ENCODE measurements at regions not wholly inside any gene's neighbourhood (a gene's known extent, or its start where the extent isn't known, plus 50 kb on each side); places are given as distances from the start of the nearest gene placed in this dataset.

- no peak overlapping the region for H3K56ac ChIP-seq (ENCODE audit: insufficient read length, low read depth, low read length)
- no peak overlapping the region for H3K4me3 Mint-ChIP-seq
- H3K4me1 Mint-ChIP-seq, result no peaks in the 10 kb centered on the region
- H3K4me2 ChIP-seq (ENCODE audit: insufficient read depth, insufficient read length, low read length), result no peak overlapping the region
- H2BK12ac ChIP-seq (ENCODE audit: insufficient read length, low read depth, low read length), result no peak overlapping the region
- H2BK20ac ChIP-seq (ENCODE audit: low read depth, low read length, poor library complexity, severe bottlenecking), result no peak overlapping the region
- no peak overlapping the region for H3K4ac ChIP-seq (ENCODE audit: low read depth, low read length)
- no peak overlapping the region for H2BK5ac ChIP-seq (ENCODE audit: insufficient read length, low read length)
- H3K18ac ChIP-seq (ENCODE audit: insufficient read length, low read depth, low read length), result no peak overlapping the region
- H4K20me1 ChIP-seq (ENCODE audit: control insufficient read depth, insufficient read depth, insufficient read length), result no peaks in the 10 kb centered on the region
- no peaks in the 10 kb centered on the region for H3K27me3 ChIP-seq (ENCODE audit: insufficient read depth, low read length)
- H3K79me1 ChIP-seq (ENCODE audit: insufficient read depth, low read depth, low read length, poor library complexity, severe bottlenecking), result no peaks in the 10 kb centered on the region
- H3K36me3 Mint-ChIP-seq (ENCODE audit: insufficient read depth in 1 of 3, low read depth in 3 of 3), result peaks cover 0 to 1% (median 0%) of the 10 kb centered on the region in 3 experiments; a peak in 2 of 7 replicates
- TF ChIP-seq CTCF (conservative IDR thresholded peaks at IDR 0.05), result no peak
- H2AFZ ChIP-seq (ENCODE audit: low read length), result no peak overlapping the region
- H3K27ac Mint-ChIP-seq, result no peak overlapping the region
- H3K9me3 Mint-ChIP-seq, result no peaks in the 10 kb centered on the region
- DNase-seq, result no peak
- H2BK120ac ChIP-seq (ENCODE audit: low read depth, low read length, poor library complexity, severe bottlenecking), result no peak overlapping the region
- H3K14ac ChIP-seq (ENCODE audit: insufficient read depth, low read length), result no peak overlapping the region
- H3K9ac ChIP-seq (ENCODE audit: extremely low read depth, insufficient read length, low read length), result no peak overlapping the region
- no peak overlapping the region for H3K27ac ChIP-seq (ENCODE audit: insufficient read length, low read depth, low read length)
- H3K23me2 ChIP-seq (ENCODE audit: insufficient read length, low read depth, low read length, poor library complexity, severe bottlenecking), result no peaks in the 10 kb centered on the region
- H3T11ph ChIP-seq (ENCODE audit: low read length), result no peak overlapping the region
- no peak overlapping the region for H3K23ac ChIP-seq (ENCODE audit: insufficient read length, low read depth, low read length)
- H2AK5ac ChIP-seq (ENCODE audit: insufficient read length, low read length), result no peak overlapping the region
- H3K27me3 Mint-ChIP-seq (ENCODE audit: low read depth), result no peaks in the 10 kb centered on the region
- H4K5ac ChIP-seq (ENCODE audit: insufficient read length, low read depth, low read length), result no peak overlapping the region
- no peak overlapping the region for H4K8ac ChIP-seq (replicated peaks; ENCODE audit: insufficient read length, low read depth, low read length)
- WGBS (ENCODE audit: extremely low coverage, insufficient read length, low lambda C conversion rate), result no CpG with 5 or more reads among the region's 3 CpGs
- H3K4me1 ChIP-seq (ENCODE audit: insufficient read depth, low read length), result no peaks in the 10 kb centered on the region
- no peak overlapping the region for H2BK15ac ChIP-seq (ENCODE audit: low read depth, low read length)
- no peaks in the 10 kb centered on the region for H3K79me2 ChIP-seq (ENCODE audit: insufficient read depth, low read length)
- no peaks in the 10 kb centered on the region for H3K9me3 ChIP-seq (ENCODE audit: control insufficient read depth, low read depth, low read length)
- no peak overlapping the region for H4K91ac ChIP-seq (ENCODE audit: insufficient read length, low read depth, low read length)
These were observed 952.4 kb downstream of the EPHA4 start for GRCh38 chr2:220619525-220620220.
